ENCODE measurements at regions not wholly inside any gene's neighbourhood (a gene's known extent, or its start where the extent isn't known, plus 50 kb on each side); places are given as distances from the start of the nearest gene placed in this dataset.

DNA sequence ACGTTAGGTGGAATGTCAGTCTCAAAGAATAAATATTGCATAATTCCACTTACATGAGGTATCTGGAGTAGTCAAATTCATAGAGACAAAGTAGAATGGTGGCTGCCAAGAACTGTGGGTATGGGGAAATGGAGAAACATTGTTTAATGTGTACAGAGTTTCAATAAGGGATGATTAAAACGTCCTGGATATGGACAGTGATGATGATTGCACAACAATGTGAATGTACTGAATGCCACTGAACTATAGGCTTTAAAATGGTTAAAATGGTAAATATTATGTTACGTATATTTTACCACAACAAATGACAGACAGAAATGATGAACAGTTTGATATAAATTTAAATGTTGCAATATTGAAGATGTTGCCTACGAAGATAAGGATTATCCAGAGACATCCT is 602.0 kb upstream of the PKDCC start:
- no peak for DNase-seq (ENCODE audit: low spot score)
- no peak for TF ChIP-seq CTCF (IDR thresholded peaks at IDR 0.05; ENCODE audit: extremely low read depth, missing control alignments)

DNA sequence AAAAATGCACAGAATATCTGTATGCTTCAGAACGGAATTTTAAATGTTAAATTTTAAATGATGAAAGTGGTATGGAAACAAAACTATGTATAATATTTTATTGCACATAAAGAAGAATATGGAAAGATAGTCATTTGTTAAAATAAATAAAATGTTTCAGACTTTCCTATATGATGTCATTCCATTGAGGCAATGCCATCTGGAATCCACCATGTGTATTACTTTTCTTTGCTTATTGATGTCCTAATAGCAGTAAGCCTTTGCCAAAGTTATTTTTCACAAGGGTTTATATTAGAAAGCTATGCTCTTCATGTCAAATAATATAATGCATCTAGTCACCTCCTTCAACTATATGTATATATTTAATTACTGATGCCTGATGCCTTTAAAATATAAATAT is 601.6 kb upstream of the PKDCC start:
- DNase-seq (ENCODE audit: low spot score), result no peak
- no peak for TF ChIP-seq CTCF (IDR thresholded peaks at IDR 0.05; ENCODE audit: extremely low read depth, missing control alignments)

GRCh38 chr2:41448221-41448620 is 599.6 kb upstream of the PKDCC start:
- no peak for DNase-seq (ENCODE audit: low spot score)
- TF ChIP-seq CTCF (IDR thresholded peaks at IDR 0.05; ENCODE audit: extremely low read depth, missing control alignments), result no peak

GRCh38 chr2:41457026-41457425 is 590.8 kb upstream of the PKDCC start:
- no peak for TF ChIP-seq CTCF (IDR thresholded peaks at IDR 0.05; ENCODE audit: extremely low read depth, missing control alignments)
- no peak for DNase-seq (ENCODE audit: low spot score)

DNA sequence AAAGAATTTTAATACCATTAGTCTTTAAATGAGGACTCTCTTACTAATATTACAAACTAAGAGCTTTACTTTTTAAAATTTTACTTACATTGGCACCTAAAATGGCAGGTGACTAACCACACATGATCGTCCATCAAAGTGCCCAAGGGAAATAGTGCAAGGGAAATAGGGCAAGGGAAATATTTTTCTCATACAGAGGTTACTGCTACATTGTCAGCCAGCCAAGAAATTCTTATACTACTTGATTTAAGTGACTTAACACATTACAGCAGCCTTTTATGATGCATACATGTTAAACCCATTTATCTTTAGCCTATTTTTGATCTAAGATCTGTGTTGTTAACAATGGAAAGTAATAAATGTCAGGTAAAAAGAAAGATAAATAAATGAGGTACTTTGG is 587.2 kb upstream of the PKDCC start:
- no peak for DNase-seq (ENCODE audit: low spot score)
- TF ChIP-seq CTCF (IDR thresholded peaks at IDR 0.05; ENCODE audit: extremely low read depth, missing control alignments), result no peak

DNA sequence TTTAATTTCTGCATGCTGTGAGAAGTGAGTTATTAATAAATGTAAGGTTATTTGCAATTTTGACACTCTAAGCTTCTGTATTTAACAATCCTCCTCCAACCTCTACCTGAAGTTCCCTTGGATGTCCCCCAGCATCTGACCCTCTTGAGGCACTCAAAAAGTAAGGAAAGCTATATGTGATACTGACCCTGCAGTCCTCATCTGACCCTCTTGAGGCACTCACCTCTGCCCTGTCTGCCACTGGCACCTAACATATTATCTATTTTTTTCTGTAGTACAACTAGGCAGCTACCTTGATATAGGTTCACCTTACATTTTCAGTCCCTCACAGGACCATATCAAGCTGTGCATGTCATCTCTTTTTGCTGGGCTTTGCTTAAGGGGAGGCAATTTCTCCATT is 583.4 kb upstream of the PKDCC start:
- no peak for DNase-seq (ENCODE audit: low spot score)

GRCh38 chr2:41475959-41476358 is 571.9 kb upstream of the PKDCC start:
- DNase-seq (ENCODE audit: low spot score), result peak; percentile 5
- TF ChIP-seq CTCF (IDR thresholded peaks at IDR 0.05; ENCODE audit: extremely low read depth, missing control alignments), result no peak

More for the DNA sequence above, 583.4 kb upstream of the PKDCC start:
- TF ChIP-seq CTCF (IDR thresholded peaks at IDR 0.05; ENCODE audit: extremely low read depth, missing control alignments), result no peak

All from GM20000 (cell line).